ENCODE measurements at regions not wholly inside any gene's neighbourhood (a gene's known extent, or its start where the extent isn't known, plus 50 kb on each side); places are given as distances from the start of the nearest gene placed in this dataset.

- Histone ChIP-seq H3K27me3 (replicated peaks) (no peaks in the 10 kb centered on the region), H3K27ac (no peak overlapping the region), H3K36me3 (replicated peaks) (no peaks in the 10 kb centered on the region), H3K4me3 (ENCODE audit: low read depth, low read length) (no peak overlapping the region)
- no peak for TF ChIP-seq CTCF (IDR thresholded peaks at IDR 0.05; ENCODE audit: low read depth, low read length, missing control alignments)
- DNase-seq, result no peak
- in situ Hi-C loops (cut with HindIII; ENCODE audit: low pct_ligation_motif_present, low sequenced_read_pairs), result no loop called here
Observed at GRCh38 chr14:105844047-105844630, 317.8 kb downstream of the TMEM121 start.

- TF ChIP-seq CTCF (IDR thresholded peaks at IDR 0.05; ENCODE audit: low read depth, low read length, missing control alignments), result no peak
- in situ Hi-C loops (cut with HindIII; ENCODE audit: low pct_ligation_motif_present, low sequenced_read_pairs), result no loop called here
Observed at GRCh38 chr14:105844810-105845724, 318.7 kb downstream of the TMEM121 start.

GRCh38 chr14:105845725-105846309 is 319.4 kb downstream of the TMEM121 start:
- no peak for TF ChIP-seq CTCF (IDR thresholded peaks at IDR 0.05; ENCODE audit: low read depth, low read length, missing control alignments)
- no peak for DNase-seq
- in situ Hi-C loops (cut with HindIII; ENCODE audit: low pct_ligation_motif_present, low sequenced_read_pairs), result no loop called here
- H3K27me3 ChIP-seq (replicated peaks), result no peaks in the 10 kb centered on the region
- H3K27ac ChIP-seq, result no peak overlapping the region
- no peak overlapping the region for H3K4me3 ChIP-seq (ENCODE audit: low read depth, low read length)
- no peaks in the 10 kb centered on the region for H3K36me3 ChIP-seq (replicated peaks)

More at GRCh38 chr14:105844810-105845724, 318.7 kb downstream of the TMEM121 start:
- no peak for DNase-seq
- no peak overlapping the region for H3K4me3 ChIP-seq (ENCODE audit: low read depth, low read length)
- no peaks in the 10 kb centered on the region for H3K27me3 ChIP-seq (replicated peaks)
- H3K27ac ChIP-seq, result no peak overlapping the region
- H3K36me3 ChIP-seq (replicated peaks), result no peaks in the 10 kb centered on the region

- in situ Hi-C loops (cut with HindIII; ENCODE audit: low pct_ligation_motif_present, low sequenced_read_pairs), result no loop called here
- no peaks in the 10 kb centered on the region for H3K27me3 ChIP-seq (replicated peaks)
- DNase-seq, result no peak
- H3K27ac ChIP-seq, result no peak overlapping the region
- TF ChIP-seq CTCF (IDR thresholded peaks at IDR 0.05; ENCODE audit: low read depth, low read length, missing control alignments), result no peak
- H3K36me3 ChIP-seq (replicated peaks), result no peaks in the 10 kb centered on the region
- H3K4me3 ChIP-seq (ENCODE audit: low read depth, low read length), result no peak overlapping the region
Observed at GRCh38 chr14:105846312-105846711, 319.9 kb downstream of the TMEM121 start.

GRCh38 chr14:105847400-105847799 is 321.0 kb downstream of the TMEM121 start:
- H3K36me3 ChIP-seq (replicated peaks), result no peaks in the 10 kb centered on the region
- no peak overlapping the region for H3K27ac ChIP-seq

More at GRCh38 chr14:105847400-105847799, 321.0 kb downstream of the TMEM121 start:
- TF ChIP-seq CTCF (IDR thresholded peaks at IDR 0.05; ENCODE audit: low read depth, low read length, missing control alignments), result no peak
- Histone ChIP-seq H3K27me3 (replicated peaks) (no peaks in the 10 kb centered on the region), H3K4me3 (ENCODE audit: low read depth, low read length) (no peak overlapping the region)
- no peak for DNase-seq
- in situ Hi-C loops (cut with HindIII; ENCODE audit: low pct_ligation_motif_present, low sequenced_read_pairs), result no loop called here

Measured in brain microvascular endothelial cell (primary cell).